AG20443 (cell line): ENCODE measurements at regions not wholly inside any gene's neighbourhood (a gene's known extent, or its start where the extent isn't known, plus 50 kb on each side); places are given as distances from the start of the nearest gene placed in this dataset.

Experiments
- DNase-seq: peaks from one replicate; pipeline ENCODE4 v3.0.0; 2012; ENCODE audit warnings: low spot score, mixed read lengths

DNA sequence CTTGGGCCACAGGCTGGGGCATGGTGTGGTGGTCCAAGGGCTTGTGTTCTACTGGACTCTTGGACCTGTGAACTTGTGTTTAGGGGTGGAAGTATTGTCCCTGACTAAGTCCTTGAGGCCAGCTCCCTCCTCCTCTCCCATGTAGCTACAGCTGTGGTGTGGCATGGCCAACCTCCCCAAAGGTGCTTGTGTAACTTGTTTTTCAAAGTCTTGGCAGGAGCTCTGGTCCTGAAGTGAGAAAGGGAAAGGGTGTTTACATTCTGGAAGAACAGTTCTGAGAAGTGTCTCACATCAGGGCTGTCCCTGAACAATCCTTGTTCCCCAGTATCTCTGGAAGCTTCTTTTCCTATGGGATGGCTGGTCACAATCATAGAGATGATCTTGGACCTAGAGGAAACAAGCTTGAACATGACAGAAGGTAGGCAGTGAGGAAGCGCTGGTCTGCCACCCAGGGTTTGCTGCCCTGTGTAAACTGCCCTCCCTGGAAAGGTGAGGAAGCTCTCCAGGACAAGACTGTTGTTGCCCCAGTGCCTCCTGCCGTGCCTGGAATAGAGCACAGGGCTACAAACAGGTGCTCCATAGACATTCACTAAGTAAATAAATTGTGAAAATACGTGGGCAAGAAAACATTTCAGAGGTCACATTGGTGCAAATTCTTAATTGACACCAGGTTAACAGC, 64.6 kb upstream of the KLF9 start:
- DNase-seq, result no peak

DNA sequence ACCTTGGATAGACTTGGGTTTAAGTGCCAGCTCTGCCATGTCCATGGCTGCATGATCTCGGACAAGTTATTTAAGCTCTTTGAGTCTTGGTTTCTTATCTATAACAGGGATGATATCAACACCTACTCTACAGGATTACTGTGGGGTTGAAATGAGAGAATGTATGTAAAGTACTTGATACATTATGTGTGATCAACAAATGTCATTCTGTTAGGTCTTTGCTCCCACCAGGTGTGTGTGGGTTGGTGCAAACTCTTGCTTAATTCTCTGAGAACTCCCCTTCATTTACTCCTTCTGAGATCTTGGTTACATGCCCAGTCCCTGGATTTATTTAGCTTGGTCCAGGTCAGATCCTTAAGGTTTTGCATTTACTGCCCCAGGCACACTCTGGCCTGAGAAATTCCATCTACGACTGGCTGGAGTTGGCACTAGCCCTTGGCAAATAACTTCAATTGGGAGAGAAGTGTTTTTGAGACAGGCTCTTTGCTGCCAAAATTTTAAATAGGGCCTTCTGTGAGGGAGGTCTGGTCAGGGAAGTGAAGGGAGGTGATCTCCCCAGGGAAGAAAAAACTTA, 63.5 kb upstream of the KLF9 start:
- no peak for DNase-seq

DNA sequence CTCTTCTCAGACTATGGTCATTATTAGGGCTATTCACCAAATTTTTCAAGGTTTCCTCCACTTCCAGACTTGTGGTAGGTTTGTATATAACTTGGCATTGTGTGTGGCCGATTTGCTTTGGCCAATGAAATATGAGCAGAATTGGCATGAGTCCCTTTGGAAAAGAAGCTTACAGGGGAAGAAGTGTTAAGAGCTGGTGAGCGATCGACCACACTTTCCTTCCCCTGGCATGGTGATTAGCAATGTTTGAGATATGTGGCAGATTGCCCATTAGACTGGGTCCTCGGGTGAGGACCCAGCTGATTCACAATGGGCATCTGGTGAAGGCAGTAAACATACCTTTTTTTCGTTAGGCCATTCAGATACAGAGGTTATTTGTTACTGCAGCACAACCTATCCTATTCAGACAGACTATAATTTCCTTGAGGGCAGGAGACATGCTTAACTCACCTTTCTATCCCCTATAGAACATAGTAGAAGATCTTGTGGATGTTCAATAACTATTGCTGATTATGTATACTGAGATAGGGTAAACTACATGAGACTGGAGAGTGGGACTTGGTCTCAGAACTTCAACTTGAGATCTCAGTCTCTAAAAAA, 62.8 kb upstream of the KLF9 start:
- DNase-seq, result no peak

DNA sequence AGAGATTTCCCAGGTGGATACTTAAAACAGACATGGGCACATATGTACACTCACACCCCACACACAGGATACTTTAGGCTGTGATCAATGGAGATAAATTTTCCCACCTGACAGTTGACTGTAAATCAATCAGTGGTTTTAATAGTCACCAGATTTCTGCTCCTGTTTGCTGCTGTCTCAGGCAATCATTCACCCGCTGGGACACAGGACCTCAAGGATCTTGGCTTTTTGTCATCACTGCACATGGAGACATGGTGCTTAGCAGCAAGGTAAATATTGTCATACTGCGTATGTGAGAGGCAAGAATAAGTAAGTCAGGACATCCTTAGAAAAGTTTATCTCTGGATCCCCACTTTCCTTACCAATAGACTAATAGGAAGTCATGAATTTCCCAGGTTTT, 60.8 kb upstream of the KLF9 start:
- DNase-seq, result no peak

DNA sequence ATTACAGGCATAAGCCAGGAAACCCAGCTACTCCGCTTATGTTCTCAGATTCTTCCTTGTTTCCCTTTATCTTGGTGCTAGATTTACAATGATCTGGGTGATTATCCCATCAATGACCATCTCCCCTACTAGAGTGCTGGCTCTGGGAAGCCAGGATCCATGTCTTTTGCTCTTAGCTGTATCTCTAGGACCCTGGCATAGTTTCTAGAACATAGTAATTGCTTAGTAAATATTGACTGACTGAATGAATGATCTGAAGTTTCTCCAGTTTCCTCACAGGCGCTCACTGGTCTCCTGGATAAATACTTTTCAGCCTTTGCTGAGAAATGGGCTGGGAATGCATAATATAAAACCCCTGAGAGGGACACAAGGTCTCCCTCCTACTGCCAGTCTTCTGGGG, 60.0 kb upstream of the KLF9 start:
- no peak for DNase-seq

DNA sequence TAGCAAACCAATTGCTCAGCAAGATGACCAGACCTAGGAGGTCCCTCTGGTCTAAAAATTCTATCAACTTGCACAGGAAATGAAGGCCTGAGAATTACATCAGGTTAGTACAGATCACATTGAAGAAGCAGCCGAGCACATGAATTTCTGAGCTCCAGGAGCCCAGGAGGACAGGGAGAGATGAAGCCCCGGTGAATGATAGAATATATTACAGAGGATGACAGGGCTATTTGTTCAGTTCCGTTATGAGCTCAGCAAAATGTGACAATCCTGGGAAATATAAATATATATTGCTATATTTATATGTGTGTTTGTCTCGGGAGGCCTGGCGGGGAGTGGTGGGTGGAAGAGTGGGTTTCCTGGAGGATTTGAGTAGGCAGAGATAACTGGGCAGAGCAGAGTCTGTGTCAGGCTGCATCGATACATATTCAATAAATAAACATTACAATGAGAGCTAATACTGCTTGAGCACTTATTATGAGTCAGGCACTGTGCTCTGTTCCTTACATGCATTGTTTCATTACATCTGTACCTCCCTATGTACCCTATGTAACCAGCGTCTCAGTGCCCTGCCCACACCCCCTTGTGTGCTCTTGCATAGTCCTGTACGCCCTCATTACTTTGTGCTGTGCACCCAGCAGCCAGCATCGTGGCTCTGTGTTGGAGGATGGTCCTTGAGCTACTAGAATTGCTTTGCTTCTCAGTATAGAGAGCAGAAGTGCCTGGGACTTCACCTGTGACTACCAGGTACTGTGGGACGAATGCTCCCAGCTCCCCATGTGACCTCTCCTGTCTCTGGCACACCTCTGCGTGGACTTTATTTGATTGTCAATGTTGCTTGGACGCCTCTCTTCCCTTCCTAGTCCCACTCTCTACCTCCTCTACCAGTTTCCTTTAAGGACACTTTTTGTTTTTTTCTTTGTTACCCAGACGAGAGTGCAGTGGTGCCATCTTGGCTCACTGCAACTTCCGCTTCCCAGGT, 58.1 kb upstream of the KLF9 start:
- DNase-seq, result no peak

DNA sequence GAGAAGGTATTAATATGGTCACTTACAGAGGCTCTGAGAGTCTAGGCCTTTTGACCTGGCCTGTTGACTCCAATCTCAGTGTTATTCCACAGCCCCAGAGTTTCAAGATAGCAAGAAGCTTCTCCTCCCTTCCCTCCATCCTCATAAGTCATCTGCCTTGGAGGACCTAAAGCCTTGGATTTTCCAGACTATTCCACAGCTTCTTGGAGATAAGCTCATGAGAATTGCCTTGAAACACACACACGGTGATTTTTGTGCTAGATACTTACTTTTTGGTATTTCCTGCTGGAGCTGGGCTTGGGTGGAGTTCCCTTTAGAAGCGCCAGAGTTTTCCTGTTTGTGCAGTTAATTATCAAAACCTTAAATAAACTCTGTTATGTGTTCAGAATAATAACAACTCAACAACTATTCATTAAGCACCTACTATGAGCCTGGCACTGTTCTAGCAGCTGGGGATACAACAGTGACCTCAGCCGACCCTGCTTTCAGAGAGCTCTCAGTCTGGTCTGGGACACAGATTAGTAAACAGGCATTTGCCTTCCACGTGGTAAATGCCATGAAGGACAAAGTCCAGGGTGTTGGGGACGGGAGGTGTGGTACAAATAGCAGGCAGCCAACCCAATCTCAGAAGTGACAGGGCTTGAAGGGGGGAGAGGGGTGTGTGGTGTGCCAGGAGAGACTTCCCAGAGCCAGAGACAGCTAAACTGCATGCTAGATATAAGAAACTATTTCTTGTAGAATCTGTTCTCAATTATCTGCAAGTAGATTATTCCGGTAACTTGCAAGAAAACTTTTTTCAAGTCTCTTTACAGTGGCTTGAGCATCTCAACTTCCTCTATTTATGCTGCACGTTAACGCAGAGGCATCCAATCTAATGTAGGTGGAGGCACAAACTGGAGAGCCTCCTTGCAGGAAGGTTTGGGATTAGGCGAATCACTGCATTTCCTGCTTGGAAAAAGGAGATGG, 55.9 kb upstream of the KLF9 start:
- no peak for DNase-seq

DNA sequence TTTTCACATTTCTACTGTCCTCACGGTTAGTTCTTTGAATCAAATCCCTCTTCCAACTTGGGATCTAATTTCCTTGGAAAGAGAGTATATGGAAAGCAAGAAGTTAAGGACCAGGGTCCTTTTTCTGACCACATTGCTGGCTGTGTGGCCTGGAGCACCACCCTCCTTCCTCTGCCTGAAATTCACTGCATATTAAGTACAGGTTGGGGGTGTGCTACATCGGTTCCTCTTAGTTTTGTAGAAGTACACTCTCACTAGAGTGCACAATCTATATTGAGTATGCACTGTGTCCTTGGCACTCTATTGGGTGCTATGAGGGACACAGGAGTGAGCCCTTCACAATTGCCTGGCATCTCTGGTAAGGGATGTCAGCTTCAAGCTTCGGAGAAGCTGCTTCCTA, 53.8 kb upstream of the KLF9 start:
- no peak for DNase-seq

DNA sequence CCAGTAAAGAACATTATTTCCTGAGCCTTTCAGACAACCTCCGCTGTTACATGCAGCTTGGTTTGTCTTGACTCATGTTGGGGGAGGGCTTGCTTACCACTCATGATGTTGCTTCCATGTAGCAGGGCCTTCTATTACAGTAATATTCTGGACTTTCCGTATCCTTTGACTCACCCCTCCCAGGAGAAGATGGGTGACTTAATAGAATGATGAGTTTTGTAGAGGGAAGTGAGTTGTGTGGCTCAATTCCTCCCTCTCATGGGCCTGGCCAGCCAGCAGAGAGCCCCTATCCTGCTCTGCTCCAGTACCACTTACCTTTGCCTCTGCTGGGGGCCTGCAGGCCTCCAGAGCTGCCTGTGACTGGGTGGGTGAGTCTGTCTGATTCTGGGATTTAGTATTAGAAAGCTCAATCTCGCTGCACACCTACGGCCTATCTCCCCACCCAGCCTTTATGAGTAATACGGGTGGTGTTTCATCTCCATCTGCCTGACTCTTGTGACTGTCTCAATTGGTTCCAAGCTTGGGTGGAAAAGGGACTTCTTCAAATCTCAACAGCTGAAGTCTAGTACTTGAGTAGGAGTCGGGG, 52.6 kb upstream of the KLF9 start:
- peak; percentile 75 for DNase-seq

DNA sequence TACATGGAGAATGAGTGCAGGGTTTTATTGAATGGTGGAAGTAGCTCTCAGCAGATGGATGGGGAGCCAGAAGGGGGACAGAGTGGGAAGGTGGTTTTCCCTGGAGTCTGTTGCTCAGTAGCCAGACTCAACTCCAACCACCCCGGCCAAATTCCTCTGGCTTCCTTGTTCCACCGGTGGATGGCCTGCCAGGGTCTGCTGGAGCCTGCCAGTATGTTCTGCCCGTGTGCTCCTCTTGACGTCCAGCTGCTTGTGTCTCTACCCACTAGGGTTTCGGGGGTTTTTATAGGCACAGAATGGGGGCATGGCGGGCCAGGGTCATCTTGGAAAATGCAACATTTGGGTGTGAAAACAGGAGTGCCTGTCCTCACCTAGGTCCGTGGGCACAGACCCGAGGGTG, 51.4 kb upstream of the KLF9 start:
- DNase-seq, result no peak

DNA sequence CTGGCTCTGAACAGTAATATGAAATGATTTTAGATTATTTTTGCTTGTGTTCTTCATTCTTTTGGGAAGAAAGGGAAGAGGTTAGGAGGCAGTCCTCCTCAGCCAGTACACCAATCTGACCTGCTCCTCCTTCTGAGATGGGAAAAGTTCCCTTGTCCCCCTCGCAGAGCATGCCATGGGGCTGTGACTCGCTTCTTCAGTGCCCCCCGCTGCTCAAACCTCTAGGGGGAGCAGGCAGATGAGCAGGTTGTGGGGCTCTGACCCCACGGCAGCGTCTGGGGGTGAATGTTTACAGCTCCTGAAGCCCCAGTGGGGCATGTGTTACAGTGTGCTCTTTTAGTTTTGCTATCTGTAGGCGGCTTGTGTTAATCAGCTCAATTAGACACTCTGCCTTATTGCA, 50.9 kb upstream of the KLF9 start:
- DNase-seq, result no peak
